NCI-H1092 (cell line): ENCODE measurements at regions not wholly inside any gene's neighbourhood (a gene's known extent, or its start where the extent isn't known, plus 50 kb on each side); places are given as distances from the start of the nearest gene placed in this dataset.

ENCODE experiments used
- DNase-seq: peaks from one replicate; lab custom pipeline; 2025; lab: John Stamatoyannopoulos, UW

- DNase-seq, result no peak
These were observed 477.1 kb downstream of the IGSF11 start for GRCh38 chr3:118557513-118557912.

DNA sequence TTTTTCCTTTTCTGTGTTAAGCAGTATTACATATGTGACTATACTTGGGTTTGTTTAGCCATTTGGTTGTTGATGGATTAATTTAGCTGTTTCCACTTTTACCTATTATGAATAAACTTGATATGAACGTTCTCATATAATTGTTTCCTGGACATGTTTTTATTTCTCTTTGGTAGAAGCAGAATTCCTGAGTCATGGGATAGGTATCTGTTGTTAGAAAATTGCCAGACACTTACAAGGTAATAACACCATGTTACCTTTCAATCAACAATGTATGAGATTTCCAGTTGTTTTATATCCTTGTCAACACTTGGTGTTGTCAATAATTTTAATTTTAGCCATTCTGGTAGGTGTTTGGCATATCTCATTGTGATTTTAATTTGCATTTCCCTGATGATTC is 475.4 kb downstream of the IGSF11 start:
- no peak for DNase-seq

DNA sequence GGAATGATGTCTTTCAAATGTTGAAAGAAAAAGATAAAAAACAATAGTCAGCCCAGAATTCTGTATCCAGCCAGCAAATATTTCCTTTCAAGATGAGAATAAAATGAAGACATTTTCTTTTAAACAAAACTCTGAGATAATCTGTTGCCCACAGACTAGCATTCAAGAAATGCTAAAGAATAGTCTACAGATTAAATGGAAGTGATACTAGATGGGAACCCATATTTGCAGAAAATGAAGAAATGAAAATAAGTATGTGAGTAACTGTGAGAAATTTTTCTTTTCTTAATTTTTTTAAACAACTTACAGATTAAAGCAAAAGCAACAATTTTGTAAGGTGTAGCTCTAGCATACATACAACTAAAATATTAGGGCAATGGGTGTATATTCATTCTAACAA is 469.8 kb downstream of the IGSF11 start:
- DNase-seq, result no peak

- DNase-seq, result no peak
These were observed 460.7 kb downstream of the IGSF11 start for GRCh38 chr3:118573912-118574311.

- no peak for DNase-seq
These were observed 457.4 kb downstream of the IGSF11 start for GRCh38 chr3:118577055-118577777.

DNA sequence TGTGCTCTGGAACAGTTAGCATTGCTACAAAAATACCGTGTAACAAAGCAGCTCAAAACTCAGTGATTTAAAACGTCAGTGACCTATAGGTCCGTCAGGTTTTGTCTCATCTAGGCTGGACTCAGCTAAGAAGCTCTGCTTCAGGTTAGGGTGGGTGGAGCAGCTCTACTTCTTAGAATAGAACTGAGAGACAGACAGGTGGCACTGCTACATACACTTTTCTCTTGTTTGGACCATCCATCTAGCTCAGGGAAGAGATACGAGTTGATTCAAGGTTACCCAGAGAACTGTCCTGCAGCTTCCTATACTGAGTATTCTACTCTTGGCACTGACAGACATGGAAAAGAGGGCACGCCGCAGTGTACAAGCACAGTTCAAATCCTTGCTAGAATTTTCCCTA is 456.1 kb downstream of the IGSF11 start:
- no peak for DNase-seq

GRCh38 chr3:118587037-118587741 is 447.5 kb downstream of the IGSF11 start:
- no peak for DNase-seq

- DNase-seq, result no peak
These were observed 446.8 kb downstream of the IGSF11 start for GRCh38 chr3:118587847-118588246.

- DNase-seq, result no peak
These were observed 441.4 kb downstream of the IGSF11 start for GRCh38 chr3:118593277-118593670.

DNA sequence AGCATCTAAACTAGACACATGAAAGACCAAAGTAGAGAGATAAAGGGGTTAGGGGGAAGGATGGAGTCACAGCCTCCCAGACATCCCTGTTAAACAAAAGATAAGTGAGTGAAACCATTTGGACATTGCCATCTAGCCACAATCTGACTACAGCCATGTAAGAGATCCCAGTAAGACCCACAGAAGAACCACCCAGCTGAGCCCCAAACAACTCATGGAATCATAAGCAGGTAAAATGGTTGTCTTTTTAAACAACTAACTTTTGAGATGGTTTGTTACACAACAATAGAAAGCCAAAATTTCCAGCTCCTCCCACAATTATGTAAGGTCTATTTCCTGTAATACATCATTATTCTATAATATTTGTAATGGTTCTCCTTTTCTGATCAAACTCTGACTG is 437.5 kb downstream of the IGSF11 start:
- no peak for DNase-seq

GRCh38 chr3:118607915-118608820 is 426.5 kb downstream of the IGSF11 start:
- no peak for DNase-seq

- DNase-seq, result no peak
These were observed 416.2 kb downstream of the IGSF11 start for GRCh38 chr3:118618247-118619040.

GRCh38 chr3:118626453-118626852 is 408.2 kb downstream of the IGSF11 start:
- DNase-seq, result no peak

- peak; percentile 73 for DNase-seq
These were observed 405.8 kb downstream of the IGSF11 start for GRCh38 chr3:118628704-118629341.

DNA sequence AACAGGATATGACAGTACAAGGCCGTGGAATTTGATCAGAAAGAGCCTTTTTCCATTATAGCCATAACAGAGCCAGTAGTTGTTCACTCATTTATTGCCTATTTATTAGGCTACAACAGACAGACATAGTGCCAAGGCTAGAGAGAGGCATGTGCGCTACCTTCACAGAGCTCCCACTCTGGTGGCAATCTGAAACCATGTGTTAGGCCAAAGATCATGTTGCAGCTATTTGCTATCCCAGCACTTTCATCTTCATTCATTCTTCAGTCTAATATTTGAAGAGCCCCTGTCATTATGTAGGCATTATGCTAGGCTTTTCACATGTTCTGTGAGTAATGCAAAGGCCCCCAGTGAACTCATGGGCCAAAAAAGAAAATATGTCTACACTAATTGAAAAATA is 404.8 kb downstream of the IGSF11 start:
- DNase-seq, result no peak

- no peak for DNase-seq
These were observed 398.9 kb downstream of the IGSF11 start for GRCh38 chr3:118635711-118636110.

GRCh38 chr3:118636841-118637240 is 397.8 kb downstream of the IGSF11 start:
- no peak for DNase-seq

GRCh38 chr3:118637846-118638245 is 396.8 kb downstream of the IGSF11 start:
- DNase-seq, result no peak

DNA sequence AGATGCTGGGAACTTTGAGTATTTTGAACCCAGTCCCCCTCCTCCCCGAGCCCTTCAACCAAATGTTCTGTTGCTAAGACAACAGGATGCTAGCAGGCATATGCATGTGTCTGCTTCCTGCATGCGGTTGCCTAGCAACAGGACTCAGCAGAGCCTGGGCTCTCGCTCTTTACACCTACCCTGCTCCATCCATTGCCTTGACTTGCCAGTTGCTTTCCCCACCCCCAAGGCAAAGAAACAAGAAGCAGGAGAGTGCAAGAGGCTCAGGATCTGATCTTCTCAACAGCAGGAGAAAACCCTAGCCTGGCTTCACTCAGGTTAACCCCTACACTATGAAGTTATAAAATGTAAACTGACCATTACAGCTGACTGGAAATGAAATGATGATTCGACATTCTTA is 393.0 kb downstream of the IGSF11 start:
- peak; percentile 58 for DNase-seq

DNA sequence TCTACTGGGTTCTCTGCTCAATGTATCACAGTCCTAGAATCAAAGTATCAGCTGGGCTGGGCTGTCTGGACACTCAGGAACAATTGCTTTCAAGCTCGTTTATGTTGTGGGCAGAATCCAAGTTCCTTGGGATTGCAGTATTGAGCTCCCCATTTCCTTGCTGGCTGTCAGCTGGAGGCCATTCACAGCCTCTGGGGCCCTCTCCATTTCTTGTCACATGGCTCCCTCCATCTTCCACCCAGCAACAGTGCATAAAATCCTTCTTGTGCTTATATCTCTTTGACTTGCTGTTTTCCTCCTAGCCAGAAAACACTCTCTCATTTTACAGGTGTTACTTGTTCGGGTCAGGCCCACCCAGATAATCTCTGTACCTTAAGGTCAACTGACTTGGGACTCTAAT is 363.5 kb downstream of the IGSF11 start:
- DNase-seq, result no peak

- no peak for DNase-seq
These were observed 359.3 kb downstream of the IGSF11 start for GRCh38 chr3:118675305-118675704.
